Activated CD4-positive, alpha-beta T cell treated with anti-CD3 and anti-CD28 coated beads, Interleukin-2, amount 50 U/mL, for 16 hours (primary cell): ENCODE measurements at regions not wholly inside any gene's neighbourhood (a gene's known extent, or its start where the extent isn't known, plus 50 kb on each side); places are given as distances from the start of the nearest gene placed in this dataset.

Source experiments
- DNase-seq: peaks from one replicate; pipeline ENCODE4 v3.0.0-alpha.2; 2020

DNA sequence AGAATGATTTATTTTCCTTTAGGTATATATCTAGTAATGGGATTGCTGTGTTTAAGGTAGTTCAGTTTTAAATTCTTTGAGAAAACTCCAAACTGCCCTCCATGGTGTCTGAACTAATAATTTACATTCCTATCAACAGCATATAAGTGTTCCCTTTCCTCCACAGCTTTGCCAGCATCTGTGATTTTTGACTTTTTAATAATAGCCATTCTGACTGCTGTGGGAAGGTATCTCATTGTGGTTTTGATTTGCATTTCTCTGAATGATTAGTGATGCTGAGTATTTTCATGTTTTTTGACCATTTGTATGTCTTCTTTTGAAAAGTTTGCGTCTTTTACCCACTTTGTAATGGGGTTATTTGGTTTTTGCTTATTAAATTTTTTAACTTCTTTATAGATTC lies 571.6 kb upstream of the CCDC54 start:
- no peak for DNase-seq

DNA sequence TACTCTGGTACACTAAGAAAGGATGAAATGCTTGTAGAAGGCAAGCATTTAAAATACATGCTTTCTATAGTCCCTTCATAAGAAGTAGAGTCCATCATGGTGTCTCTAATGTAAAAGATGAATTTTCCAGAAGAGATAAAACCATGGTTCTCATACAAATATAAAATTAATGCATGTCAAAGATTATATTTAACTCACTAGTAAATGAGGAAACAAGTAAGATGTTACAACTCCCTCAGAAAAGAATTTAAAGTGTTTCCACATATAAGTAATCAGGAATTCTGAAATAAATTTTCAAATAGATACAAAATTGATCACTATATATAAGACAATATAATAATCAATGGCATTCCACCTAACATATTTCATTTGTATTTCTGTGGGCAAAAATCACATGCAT lies 570.3 kb upstream of the CCDC54 start:
- no peak for DNase-seq

DNA sequence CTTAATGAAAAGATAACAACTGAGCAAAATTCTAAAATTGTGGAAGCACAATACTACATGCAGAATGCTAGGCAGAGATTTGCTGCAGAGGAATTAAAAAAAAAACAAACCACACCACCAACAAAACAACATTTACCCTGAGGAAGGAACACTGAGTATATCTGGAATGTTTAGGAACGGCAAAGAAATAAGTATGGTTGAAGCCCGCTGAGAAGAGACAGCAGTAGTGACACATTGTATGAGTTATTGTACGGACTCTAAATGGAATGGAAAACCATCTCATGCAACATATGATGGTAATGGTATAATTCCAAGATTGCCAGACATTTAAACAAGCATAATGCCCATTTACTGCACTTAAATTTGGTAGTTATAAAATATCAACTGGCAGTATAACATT lies 568.2 kb upstream of the CCDC54 start:
- no peak for DNase-seq

DNA sequence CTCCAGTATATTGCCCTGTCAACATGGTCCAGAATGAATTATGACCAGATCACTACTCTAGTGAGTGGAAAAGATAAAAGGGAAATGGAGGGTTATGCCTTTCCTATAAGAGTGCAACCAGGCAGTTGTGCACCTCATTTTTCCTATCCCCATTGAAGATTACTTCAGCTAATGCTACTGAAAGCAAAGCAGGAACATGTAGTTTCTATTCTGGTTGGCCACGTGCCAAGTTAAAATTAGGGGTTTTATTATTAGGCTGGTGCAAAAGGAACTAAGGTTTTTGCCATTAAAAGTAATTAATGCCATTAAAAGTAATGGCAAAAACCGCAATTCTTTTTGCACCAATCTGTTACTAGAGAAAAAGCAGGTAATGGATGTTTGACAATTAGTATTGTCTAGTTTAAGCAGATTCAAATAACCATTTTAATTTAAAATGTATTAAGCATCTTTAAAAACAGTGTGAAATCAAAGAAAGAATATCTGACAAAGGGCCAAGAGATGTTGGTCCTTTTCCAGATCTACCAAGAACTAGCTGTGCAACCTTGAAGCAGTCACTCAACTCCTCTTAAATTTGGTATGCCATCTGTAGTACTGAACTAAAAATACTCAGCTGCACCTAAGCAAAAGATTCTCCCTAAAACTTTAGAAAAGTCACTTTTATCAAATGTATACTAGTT lies 567.5 kb upstream of the CCDC54 start:
- DNase-seq: no peak

DNA sequence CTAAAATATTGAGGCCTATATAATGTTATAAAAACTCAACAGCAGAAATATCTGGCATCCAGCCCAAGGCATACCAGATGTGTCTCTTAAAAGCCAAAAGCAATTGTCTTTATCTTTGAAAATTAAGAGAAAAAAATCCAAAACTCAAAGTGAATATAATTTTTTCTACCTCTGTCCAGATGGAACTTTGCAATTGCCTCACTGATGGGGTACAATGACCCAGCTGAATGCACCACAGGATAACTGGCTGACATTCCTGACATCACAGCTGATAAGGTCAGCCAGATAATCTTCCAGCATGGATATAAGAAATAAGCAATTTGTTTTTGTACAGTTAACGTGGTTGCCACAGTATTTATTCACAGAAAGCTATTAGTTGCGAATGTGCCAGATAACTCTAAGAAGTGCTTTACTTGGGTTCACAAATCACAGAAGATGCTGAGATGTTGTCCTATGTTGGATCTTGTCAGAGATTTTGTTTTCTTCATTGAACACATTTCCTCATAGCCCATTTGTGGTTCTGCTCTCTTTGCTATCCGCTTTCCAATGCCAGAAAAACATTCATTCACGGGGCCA lies 566.9 kb upstream of the CCDC54 start:
- DNase-seq: no peak

DNA sequence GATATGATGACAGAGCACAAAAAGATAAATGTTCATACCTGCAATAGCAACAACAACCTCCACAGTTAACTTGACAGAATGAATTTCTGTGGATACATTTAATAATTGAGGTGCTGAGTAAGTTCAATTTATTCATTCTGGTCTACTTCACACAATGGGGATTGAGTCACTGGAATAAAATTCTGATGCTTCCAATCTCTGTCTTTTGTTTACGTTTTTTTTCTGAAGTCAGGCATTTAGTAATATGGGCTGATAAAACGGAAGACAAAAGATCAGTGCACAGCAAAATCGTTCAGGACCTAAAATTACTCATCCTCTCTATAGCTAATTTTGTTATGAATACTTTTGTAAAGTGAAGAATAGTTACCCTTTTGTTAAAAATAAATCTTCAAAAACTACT lies 565.9 kb upstream of the CCDC54 start:
- no peak for DNase-seq

DNA sequence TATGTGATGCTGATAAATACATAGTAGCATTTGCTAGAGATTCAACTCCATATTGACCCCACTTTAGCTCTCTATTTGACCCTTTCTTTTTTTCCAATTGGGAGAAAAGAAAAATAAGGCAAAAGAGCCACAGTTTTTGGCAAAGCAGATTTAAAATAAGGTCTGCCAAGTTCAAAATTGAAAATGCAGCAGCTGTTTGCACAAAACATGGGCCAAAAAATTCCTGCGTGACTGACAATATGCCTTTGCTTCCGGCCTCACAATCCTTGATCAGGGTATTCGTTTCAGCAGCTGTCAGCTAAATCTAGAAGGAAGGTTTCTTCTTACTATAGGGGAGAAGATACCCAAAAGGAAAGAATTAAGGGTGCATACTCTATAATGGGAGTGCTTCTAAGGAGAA lies 563.5 kb upstream of the CCDC54 start:
- no peak for DNase-seq

DNA sequence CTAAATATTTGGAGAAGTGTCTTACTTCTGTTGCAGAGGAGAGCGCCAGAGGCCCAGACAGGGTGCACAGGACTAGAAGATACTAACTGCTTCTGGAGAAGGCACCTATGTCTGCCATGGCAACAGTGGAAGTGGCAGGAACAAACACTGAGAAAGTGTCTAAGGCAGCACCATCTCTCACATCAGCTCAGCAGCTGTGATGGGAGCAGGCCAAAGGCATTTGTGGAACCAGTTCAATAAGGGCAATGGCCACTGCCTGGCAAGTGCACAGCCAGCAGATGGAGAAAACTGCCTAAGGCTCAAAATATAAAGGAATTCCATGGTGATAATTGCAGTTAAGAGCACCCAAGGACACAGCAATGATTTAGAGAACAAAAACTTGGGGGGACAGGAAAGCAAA lies 563.0 kb upstream of the CCDC54 start:
- DNase-seq: no peak

DNA sequence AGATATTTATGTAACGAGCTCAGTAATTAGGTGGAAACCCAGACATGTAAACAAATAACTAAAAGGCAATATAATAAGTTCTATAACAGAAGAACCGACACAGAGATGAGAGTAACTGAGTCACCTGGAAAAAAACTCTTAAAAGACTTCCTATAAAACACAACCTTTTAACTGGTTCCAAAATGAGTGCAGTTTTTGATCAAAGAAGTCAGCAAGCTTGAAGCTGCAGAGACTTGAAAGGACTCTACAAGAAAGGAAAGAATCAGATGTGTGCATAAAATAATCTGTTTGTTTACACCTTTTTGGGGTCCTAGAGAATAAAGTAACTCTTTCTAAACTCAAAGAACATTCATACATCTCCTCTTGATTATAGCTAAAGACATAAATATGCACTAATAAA lies 560.4 kb upstream of the CCDC54 start:
- DNase-seq: no peak

DNA sequence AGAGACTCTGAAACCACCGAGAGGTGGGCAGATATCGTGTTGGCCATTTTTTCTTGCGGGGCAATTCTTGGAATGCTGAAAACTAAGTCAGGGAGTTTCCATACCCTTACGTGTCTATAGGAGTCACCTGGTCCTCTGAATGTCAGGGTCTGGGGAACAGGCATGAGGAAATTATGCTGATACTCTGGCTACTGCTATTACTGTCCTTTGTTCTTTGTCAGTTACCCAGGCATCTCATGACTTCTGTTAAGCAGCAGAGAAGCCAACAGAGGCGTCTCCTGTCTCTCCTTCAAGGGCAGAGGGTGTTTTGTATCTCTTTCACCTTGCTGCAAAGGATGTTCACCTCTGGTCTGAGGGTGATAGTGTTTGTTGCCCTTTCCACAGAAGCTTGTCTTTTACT lies 559.5 kb upstream of the CCDC54 start:
- DNase-seq: no peak

DNA sequence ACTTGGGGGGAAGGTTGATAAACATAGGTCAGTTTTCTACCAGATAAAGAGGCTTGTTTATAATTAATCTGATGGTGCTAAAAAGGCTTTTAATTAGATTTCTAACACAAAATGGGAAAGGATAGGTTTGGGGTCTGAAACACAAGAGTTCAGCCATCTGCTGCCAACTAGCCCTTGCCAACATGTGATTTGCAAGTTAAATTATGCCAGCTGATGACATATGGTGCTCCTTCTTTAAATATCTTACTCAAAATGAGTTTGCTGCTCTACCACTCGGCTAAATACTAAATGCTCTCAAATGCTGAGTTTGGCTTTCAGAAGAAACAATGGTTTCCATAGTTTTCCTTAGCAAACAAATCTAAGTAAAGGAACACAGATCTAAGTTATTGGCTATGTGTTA lies 557.8 kb upstream of the CCDC54 start:
- no peak for DNase-seq

DNA sequence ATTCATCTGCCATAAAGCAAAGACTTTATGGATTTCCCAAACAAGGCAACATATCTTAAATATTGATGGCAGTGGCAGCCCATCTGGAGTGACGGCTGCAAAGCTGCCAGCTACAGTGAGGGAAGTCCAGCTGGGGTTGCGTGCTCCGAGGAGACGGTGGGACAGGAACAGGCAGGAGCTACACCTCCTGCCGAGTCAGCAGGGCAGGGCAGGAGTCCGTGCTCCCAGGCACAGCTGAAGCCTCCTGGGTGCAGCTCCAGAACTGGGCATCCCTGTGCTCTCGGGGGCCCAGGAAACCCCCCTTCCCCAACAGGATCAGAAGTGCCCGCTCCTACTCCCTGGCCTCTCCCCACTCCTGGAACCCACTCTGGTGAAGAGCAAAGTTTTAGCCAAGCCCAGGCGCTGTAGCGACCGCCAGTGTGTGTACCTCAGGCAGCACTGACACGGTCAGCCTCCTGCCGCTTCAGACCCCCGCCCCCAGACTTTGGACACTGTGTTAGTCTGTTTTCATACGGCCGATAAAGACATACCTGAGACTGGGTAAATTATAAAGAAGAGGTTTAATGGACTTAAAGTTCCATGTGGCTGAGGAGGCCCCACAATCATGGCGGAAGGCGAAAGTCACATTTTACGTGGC lies 556.4 kb upstream of the CCDC54 start:
- no peak for DNase-seq

DNA sequence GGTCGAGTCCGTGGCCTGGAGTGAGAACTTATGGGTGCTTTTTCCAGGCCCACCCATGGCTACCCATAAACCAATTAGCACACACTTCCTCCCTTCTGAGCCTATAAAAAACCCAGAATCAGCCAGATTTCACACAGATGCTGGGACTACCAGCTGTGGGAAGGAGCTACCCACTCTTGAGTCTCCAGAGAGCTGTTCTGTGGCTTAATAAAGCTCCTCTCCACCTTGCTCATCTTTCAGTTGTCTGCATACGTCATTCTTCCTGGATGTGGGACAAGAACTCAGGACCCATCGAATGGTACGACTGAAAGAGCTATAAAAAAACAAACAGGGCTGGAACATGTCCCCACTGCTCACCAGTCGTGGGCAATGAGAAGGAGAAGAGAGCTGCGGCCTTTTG lies 555.4 kb upstream of the CCDC54 start:
- no peak for DNase-seq

DNA sequence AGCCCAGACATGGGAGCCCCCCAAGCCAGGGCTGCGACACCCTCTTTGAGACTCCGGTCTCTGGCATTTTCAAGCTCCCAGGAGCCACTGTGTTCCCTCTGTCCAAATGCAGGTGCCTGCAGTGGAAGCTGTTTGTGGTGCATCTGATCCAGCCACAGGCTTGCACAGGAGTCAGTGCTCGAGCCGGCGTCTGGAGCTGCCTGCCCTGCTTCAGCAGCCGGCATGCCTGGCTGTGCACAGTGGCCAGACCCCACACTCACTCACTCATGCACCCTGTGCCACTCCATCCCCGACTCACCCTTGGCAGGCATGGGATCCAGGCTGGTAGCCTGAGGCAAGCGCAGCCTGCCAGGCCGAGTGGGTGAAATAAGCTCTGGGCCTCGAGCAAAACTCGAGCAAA lies 555.0 kb upstream of the CCDC54 start:
- DNase-seq: no peak

DNA sequence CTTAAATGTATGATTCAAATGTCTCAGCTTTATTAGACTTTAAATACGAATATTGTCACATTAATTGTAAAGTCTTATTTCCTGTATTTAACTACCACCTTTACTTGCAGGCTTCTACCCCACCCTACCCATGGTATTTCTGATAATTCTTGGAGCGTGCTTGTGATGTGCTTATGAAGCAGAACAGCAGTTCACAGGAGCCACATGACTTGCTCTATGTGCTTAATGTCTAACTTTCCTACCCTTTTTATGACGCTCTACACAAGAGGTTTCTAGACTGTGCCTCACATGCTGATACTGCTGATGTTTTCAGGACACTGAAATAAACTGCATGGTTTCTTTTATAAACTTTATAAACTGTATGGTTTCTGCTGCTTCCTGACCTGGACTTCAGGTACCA lies 553.5 kb upstream of the CCDC54 start:
- DNase-seq: no peak

DNA sequence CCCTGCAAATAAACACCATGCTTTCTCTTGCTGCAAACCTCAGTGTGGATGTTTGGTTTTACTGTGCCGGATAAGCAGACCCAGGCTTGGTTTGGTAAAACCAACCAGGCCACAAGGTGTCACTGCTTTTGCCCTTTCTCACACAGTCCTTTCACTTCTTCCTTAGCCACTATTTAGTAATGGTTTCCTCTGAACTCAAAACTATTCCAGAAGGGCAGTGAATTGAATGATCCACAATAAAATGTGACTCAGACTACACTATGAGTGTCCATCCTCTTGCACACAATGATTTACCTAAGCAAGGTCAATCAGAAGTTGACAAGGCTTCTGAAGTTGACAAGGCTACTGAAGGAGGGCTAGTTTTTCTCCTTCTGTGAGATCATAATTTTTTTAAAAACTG lies 552.4 kb upstream of the CCDC54 start:
- no peak for DNase-seq

DNA sequence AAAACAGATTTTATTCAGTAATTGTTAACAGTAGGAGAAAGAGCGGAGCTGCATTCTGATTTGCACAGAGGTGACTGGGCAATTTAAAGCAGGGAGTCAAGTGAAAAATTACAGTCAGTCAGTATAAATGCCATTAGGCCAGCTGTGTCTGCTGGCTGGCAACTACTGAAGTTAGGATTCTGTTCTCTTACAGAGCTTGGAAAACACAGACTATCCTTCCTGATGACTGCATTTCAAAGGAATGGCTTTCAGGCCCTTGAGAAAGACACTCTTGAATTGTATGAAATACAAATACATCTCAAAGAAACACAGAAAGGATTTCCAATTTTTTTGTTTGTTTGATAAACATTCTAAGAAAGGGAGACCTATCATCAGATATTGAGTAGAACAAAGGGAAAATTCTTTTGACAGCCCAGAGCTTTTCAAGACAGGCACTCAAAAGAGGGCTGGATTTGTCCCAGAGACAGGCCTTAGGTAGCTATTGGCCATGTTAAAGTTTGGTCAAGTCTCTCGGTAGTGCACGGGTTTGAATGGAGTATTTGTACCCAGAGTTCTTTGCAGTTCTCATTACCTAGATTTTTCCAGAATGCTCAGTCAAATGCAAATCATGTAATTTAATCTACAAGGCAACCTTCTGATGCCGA lies 551.2 kb upstream of the CCDC54 start:
- DNase-seq: no peak

DNA sequence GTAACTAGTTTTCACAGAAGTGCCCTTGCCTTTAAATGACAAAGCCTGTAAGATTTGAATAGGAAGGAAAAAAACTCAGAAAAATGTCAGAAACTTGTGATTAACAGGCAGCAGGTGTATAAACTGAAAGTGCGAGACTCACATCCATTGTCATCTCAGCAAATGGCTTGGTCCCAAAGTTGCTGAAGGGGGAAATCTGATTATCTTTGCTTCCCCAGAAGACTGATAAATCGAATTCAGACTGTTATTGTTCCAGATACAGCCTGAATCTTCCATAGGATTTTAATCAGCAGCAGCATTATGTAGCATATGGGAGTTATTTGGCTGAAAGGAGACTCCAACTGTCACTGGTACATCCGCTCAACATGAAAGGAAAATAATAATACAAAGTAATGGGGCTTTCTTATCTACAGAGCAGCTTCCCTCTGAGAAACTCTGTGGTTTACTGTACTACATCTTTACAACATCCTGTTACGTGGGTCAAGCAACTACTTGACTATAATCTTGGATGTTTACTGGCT lies 550.4 kb upstream of the CCDC54 start:
- DNase-seq: no peak

DNA sequence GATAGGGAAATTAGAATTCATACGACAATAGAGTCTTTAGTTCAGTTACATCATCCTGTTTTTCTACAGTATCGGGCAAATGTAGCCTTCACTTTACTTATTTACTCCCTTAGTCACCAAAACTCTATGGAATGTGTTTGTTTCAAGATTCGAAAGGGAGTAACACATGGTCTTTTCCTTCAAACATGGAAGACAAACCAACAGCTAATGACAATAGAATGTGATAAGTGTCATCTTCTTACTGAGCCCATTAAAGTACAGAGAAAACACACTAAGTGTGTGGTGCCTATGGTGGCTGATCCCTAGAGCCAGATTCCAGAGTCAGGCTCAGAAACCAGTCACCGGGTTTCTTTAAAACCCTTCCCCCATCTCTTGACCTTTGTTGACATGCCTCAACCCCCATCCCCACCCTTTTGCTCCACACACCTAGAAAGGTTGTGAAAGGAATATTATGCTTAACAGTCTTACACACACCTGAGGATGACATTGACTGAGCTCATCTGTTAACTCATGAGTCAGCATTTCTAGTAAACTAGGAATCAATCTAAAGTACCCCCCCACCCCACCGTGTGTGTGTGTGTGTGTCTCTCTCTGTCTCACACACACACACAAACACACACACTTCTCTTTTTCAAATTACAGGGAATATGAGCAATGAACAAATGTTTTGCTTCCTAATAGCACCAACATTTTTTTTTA lies 549.6 kb upstream of the CCDC54 start:
- DNase-seq: no peak

DNA sequence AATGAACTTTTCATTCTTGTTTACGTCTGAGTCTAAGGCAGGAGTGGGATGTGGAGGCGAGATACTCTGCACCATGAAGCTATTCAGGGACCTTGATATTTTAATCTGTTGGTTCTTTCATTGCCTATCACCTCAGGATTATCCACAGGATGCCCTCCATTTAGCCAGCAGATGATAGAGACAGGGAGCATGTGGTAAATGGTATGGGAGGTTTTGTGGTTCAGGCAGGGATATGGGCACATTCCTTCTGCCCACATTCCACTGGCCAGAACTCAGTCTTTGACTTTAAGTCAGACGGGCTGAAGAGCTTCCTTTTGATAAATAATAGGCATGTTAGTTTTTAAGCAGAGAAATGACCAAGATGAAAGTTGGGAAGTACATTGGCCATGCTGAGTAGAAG lies 548.0 kb upstream of the CCDC54 start:
- DNase-seq: no peak

DNA sequence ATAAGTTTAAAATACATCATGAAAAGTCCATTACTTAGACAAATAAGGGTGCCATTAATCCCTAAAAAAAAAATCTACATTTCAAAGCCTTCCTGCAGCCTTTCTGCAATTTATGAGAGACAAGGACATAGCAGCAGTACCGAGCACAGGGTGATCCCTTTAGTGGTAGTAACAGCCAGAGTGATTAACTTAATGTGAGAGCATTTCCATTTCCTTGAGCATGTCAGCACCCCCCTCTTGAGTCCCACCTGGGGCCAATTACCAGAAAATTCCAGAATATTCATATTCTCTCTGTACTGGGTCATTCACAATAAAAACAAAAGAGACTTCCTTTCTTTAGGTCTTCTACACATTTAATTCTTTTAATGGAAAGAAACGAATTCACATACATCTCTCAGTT lies 546.9 kb upstream of the CCDC54 start:
- DNase-seq: no peak

DNA sequence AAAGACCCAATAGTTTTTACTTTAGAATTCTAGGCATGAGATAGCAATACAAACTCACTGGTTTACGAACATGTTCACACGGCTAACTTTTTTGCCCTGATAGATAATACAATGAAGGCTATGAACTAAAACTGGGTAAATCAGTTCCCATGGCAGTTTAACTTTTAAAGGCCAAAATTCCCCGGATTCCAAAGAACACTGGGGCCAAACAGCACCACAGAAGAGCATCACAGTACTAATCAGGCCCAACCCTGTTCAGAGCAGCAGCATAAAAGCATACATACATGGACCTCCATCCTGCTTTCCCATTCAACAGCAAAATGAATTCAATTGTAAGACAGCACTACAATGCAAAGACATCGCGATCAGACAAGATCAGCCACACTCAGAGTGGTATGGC lies 540.3 kb upstream of the CCDC54 start:
- no peak for DNase-seq

DNA sequence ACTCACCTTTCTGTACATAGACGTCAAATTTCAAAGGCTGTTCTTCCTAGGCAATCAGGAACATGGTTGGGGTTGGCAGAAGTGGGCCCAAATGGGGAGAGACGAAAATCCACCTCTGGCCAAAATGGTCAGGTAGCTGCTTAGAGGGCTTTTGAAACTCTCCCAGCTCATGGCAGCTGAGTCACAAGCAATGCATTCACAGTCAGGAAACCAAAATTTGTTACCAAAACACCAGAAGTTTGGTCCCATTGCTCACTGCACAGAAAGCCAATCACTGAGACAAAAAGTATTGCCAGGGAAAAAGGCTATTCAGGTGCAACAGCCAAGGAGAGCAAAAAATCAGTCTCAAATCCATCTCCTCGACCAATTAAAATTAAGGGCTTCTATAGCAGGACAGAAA lies 539.6 kb upstream of the CCDC54 start:
- DNase-seq: no peak
